Panc1 (cell line): ENCODE measurements at regions not wholly inside any gene's neighbourhood (a gene's known extent, or its start where the extent isn't known, plus 50 kb on each side); places are given as distances from the start of the nearest gene placed in this dataset.

Experiments used
- ATAC-seq: fragments of 200-7000 bp; cut with Tn5 transposase; 2 replicates; pipeline ENCODE4 v1.9.1; 2020; ENCODE audit warnings: mild to moderate bottlenecking, moderate library complexity
- BruUV-seq: library from RNA; stranded (reverse); fragments of 400-500 nt; replicated peaks from 2 replicates; lab custom pipeline; 2021; lab: Mats Ljungman, UMichigan
- CTCF ChIA-PET: fragments of 300-600 bp; sonication (Branson Sonifier 250); formaldehyde crosslinking; loops from one replicate; lab custom pipeline; 2022; ENCODE audit warnings: antibody characterized with exemption; lab: Charles Lee
- POLR2A ChIA-PET: fragments of 300-600 bp; sonication (Branson Sonifier 250); formaldehyde crosslinking; loops from one replicate; lab custom pipeline; 2022; ENCODE audit warnings: antibody characterized with exemption; lab: Charles Lee
- DNase-seq: peaks from one replicate; pipeline ENCODE4 v3.0.0-alpha.2; 2010; ENCODE audit warnings: low read depth, low spot score
- H3K27ac ChIP-seq: 2 replicates; pipeline ENCODE4 v1.5.1; 2011; ENCODE audit warnings: mild to moderate bottlenecking, low read length, inconsistent platforms
- H3K27me3 ChIP-seq: fragments of 200-500 bp; sonication (Bioruptor generic); 2 replicates; pipeline ENCODE4 v1.6.0; 2014; ENCODE audit warnings: low read length, inconsistent platforms; ENCODE audit not compliant: control insufficient read depth, insufficient read depth
- H3K36me3 ChIP-seq: fragments of 200-500 bp; sonication (Bioruptor generic); 2 replicates; pipeline ENCODE4 v1.5.1; 2014; ENCODE audit warnings: inconsistent platforms, mild to moderate bottlenecking, low read length, moderate library complexity; ENCODE audit not compliant: control insufficient read depth, insufficient read depth
- H3K4me1 ChIP-seq: 2 replicates; pipeline ENCODE4 v1.5.1; 2011; ENCODE audit warnings: inconsistent platforms, mild to moderate bottlenecking, low read length, moderate library complexity; ENCODE audit not compliant: control insufficient read depth, insufficient read depth
- H3K4me3 ChIP-seq, 2 experiments: 2 replicates each; pipeline ENCODE4 v1.5.1; 2011 to 2012; ENCODE audit warnings: low read depth in 2 of 2, low read length in 2 of 2, mild to moderate bottlenecking in 2 of 2, inconsistent platforms in 1 of 2, moderate library complexity in 1 of 2
- H3K9me3 ChIP-seq: fragments of 200-500 bp; sonication (Bioruptor generic); 2 replicates; pipeline ENCODE4 v1.5.1; 2014; ENCODE audit warnings: low read depth, mild to moderate bottlenecking, inconsistent platforms, low read length, moderate library complexity; ENCODE audit not compliant: control insufficient read depth, insufficient read depth
- POLR2AphosphoS5 ChIP-seq: IDR thresholded peaks from 2 replicates; pipeline ENCODE4 v1.6.1; 2012; ENCODE audit warnings: mild to moderate bottlenecking, low read depth, low read length, moderate library complexity
- SIN3A ChIP-seq: IDR thresholded peaks from 2 replicates; pipeline ENCODE4 v1.6.1; 2012; ENCODE audit warnings: low read depth, mild to moderate bottlenecking, low read length, moderate library complexity, borderline replicate concordance; ENCODE audit not compliant: insufficient read depth
- TCF7L2 ChIP-seq: IDR thresholded peaks from 2 replicates; pipeline ENCODE4 v1.6.1; 2011; ENCODE audit warnings: mild to moderate bottlenecking, low read depth, low read length, inconsistent platforms
- in situ Hi-C: cut with HindIII; loops from 2 replicates; pipeline ENCODE4 v1.10.0; 2016; ENCODE audit warnings: low sequenced_read_pairs, low pct_unique_long_range_greater_than_20kb
- intact Hi-C: fragments of 100-400 bp; cut with micrococcal nuclease; formaldehyde crosslinking; loops from one replicate; pipeline ENCODE4 v1.10.0; 2022; ENCODE audit not compliant: unreplicated experiment
- TF ChIP-seq, protein P1 (sequence below), 2 experiments: IDR thresholded peaks; 2 replicates each; pipeline ENCODE4 v1.6.1; 2011 to 2012; ENCODE audit warnings: low read depth in 2 of 2, control low read depth in 1 of 2, low read length in 1 of 2, mild to moderate bottlenecking in 1 of 2, moderate library complexity in 1 of 2; ENCODE audit not compliant: insufficient read depth in 1 of 2
- TF ChIP-seq, protein P2 (sequence below): fragments of 450-650 bp; IDR thresholded peaks from 2 replicates; pipeline ENCODE4 v1.5.1; 2017; ENCODE audit warnings: mild to moderate bottlenecking

DNA sequence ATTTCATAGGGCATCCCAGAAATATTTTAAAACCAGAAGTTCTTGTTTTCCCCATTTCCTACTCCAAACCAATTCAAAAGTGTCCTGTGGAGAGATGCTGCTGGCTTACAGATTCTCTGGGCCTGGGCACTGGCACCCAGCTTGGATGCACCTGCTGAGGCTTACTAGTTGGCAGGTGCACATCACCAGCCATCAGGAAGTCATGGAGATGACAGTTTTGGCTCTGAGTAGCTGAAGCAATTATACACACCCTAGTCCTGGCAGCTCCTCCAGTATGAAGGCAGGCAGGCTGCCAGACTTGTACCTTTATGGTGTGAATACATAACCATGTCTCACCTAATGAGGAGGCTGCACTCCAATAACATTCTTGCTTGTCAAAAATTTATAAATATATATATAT is 276.6 kb upstream of the GHITM start:
- DNase-seq (no peak), ATAC-seq (no peak)
- Histone ChIP-seq H3K27ac (no peak overlapping the region), H3K36me3 (no peaks in the 10 kb centered on the region), H3K4me3 (no peak overlapping the region), H3K27me3 (no peaks in the 10 kb centered on the region), H3K4me1 (no peaks in the 10 kb centered on the region), H3K9me3 (0 out of 2 replicates have a peak, but pooled peaks cover 3% of the 10 kb centered on the region)
- BruUV-seq = no TSS peak
- TF ChIP-seq, protein P1, sequence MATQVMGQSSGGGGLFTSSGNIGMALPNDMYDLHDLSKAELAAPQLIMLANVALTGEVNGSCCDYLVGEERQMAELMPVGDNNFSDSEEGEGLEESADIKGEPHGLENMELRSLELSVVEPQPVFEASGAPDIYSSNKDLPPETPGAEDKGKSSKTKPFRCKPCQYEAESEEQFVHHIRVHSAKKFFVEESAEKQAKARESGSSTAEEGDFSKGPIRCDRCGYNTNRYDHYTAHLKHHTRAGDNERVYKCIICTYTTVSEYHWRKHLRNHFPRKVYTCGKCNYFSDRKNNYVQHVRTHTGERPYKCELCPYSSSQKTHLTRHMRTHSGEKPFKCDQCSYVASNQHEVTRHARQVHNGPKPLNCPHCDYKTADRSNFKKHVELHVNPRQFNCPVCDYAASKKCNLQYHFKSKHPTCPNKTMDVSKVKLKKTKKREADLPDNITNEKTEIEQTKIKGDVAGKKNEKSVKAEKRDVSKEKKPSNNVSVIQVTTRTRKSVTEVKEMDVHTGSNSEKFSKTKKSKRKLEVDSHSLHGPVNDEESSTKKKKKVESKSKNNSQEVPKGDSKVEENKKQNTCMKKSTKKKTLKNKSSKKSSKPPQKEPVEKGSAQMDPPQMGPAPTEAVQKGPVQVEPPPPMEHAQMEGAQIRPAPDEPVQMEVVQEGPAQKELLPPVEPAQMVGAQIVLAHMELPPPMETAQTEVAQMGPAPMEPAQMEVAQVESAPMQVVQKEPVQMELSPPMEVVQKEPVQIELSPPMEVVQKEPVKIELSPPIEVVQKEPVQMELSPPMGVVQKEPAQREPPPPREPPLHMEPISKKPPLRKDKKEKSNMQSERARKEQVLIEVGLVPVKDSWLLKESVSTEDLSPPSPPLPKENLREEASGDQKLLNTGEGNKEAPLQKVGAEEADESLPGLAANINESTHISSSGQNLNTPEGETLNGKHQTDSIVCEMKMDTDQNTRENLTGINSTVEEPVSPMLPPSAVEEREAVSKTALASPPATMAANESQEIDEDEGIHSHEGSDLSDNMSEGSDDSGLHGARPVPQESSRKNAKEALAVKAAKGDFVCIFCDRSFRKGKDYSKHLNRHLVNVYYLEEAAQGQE (IDR thresholded peaks at IDR 0.05; ENCODE audit: insufficient read depth in 1 of 2, low read depth in 2 of 2, low read length in 1 of 2) = no peak
- no peak for TF ChIP-seq SIN3A
- TF ChIP-seq, protein P2, sequence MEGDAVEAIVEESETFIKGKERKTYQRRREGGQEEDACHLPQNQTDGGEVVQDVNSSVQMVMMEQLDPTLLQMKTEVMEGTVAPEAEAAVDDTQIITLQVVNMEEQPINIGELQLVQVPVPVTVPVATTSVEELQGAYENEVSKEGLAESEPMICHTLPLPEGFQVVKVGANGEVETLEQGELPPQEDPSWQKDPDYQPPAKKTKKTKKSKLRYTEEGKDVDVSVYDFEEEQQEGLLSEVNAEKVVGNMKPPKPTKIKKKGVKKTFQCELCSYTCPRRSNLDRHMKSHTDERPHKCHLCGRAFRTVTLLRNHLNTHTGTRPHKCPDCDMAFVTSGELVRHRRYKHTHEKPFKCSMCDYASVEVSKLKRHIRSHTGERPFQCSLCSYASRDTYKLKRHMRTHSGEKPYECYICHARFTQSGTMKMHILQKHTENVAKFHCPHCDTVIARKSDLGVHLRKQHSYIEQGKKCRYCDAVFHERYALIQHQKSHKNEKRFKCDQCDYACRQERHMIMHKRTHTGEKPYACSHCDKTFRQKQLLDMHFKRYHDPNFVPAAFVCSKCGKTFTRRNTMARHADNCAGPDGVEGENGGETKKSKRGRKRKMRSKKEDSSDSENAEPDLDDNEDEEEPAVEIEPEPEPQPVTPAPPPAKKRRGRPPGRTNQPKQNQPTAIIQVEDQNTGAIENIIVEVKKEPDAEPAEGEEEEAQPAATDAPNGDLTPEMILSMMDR = no peak
- no peak for TF ChIP-seq POLR2AphosphoS5
- TF ChIP-seq TCF7L2 = no peak
- in situ Hi-C loops = no loop called here
- ChIA-PET CTCF (no interaction called here), POLR2A (no interaction called here)
- intact Hi-C loops = no loop called here

DNA sequence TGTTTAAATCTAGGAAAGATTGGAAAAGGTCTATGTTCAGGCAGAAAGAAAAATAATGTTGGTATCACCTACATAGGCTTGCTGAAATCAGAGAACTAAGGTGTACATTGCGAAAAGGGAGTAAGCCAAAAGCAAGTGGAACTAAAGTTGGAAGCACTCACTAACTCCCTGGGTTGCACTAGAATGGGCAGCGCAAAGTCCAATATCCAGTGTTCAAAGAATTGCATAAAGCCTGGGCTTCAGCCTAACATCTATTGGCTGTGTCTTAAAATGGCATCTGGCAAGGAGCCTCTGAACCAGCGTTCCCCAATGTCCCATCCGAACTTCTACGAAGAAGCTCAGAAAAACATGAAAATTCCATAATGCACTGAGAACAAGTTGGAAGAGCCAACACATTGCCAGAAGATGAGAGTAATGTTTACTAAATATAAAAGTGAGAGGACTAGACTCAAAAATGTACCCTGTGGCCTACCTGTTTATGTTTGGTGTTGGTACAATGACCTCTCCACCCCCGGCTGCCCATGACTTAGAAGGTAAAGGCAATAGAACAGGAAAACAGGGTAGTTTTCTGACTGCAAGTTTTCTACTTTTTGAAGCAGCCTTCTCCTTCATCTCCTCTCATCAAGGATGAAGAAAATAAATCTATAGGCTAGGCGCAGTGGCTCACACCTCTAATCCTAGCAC is 275.9 kb upstream of the GHITM start:
- TF ChIP-seq SIN3A (no peak), POLR2AphosphoS5 (no peak), TCF7L2 (no peak)
- TF ChIP-seq, protein P2 = no peak
- TF ChIP-seq, protein P1 (IDR thresholded peaks at IDR 0.05; ENCODE audit: insufficient read depth in 1 of 2, low read depth in 2 of 2, low read length in 1 of 2) = no peak
- BruUV-seq = no TSS peak
- no peak overlapping the region for H3K27ac ChIP-seq
- no peaks in the 10 kb centered on the region for H3K36me3 ChIP-seq
- no peak overlapping the region for H3K4me3 ChIP-seq
- in situ Hi-C loops (no loop called here), intact Hi-C loops (no loop called here)
- H3K27me3 ChIP-seq = no peaks in the 10 kb centered on the region
- H3K4me1 ChIP-seq = no peaks in the 10 kb centered on the region
- no peak for DNase-seq
- POLR2A ChIA-PET = no interaction called here
- no peak for ATAC-seq
- CTCF ChIA-PET = no interaction called here
- H3K9me3 ChIP-seq = 0 out of 2 replicates have a peak, but pooled peaks cover 3% of the 10 kb centered on the region
